Kidney epithelial cell (primary cell): ENCODE measurements at regions not wholly inside any gene's neighbourhood (a gene's known extent, or its start where the extent isn't known, plus 50 kb on each side); places are given as distances from the start of the nearest gene placed in this dataset.

Experiments used
- DNase-seq: peaks from one replicate; pipeline ENCODE4 v3.0.0-alpha.2; 2010; ENCODE audit warnings: low read depth
- H3K27me3 ChIP-seq: 2 replicates; pipeline ENCODE4 v1.6.0; 2011; ENCODE audit warnings: low read length; ENCODE audit not compliant: control insufficient read depth, insufficient read depth
- H3K36me3 ChIP-seq: 2 replicates; pipeline ENCODE4 v1.5.1; 2011; ENCODE audit warnings: low read length; ENCODE audit not compliant: control insufficient read depth, insufficient read depth
- H3K4me3 ChIP-seq: 2 replicates; pipeline ENCODE4 v1.5.1; 2011; ENCODE audit warnings: low read depth, mild to moderate bottlenecking, control low read depth, low read length
- CTCF ChIP-seq: IDR thresholded peaks from 2 replicates; pipeline ENCODE4 v1.5.1; 2011; ENCODE audit warnings: mild to moderate bottlenecking, moderate library complexity, low read length, control low read depth, inconsistent platforms; ENCODE audit not compliant: insufficient read depth, poor library complexity, severe bottlenecking

- no peak overlapping the region for H3K4me3 ChIP-seq
- no peak for TF ChIP-seq CTCF
- H3K27me3 ChIP-seq = no peaks in the 10 kb centered on the region
- no peaks in the 10 kb centered on the region for H3K36me3 ChIP-seq
- no peak for DNase-seq
Observed at GRCh38 chr4:81665649-81666048, 193.9 kb upstream of the RASGEF1B start.

GRCh38 chr4:81665045-81665444 lies 193.3 kb upstream of the RASGEF1B start:
- TF ChIP-seq CTCF = no peak
- no peak for DNase-seq
- Histone ChIP-seq H3K27me3 (no peaks in the 10 kb centered on the region), H3K36me3 (no peaks in the 10 kb centered on the region), H3K4me3 (no peak overlapping the region)

GRCh38 chr4:81664079-81664478 lies 192.4 kb upstream of the RASGEF1B start:
- DNase-seq = no peak
- Histone ChIP-seq H3K4me3 (no peak overlapping the region), H3K36me3 (no peaks in the 10 kb centered on the region), H3K27me3 (no peaks in the 10 kb centered on the region)
- TF ChIP-seq CTCF = no peak

GRCh38 chr4:81663368-81663767 lies 191.7 kb upstream of the RASGEF1B start:
- no peak for TF ChIP-seq CTCF
- Histone ChIP-seq H3K27me3 (no peaks in the 10 kb centered on the region), H3K4me3 (no peak overlapping the region), H3K36me3 (no peaks in the 10 kb centered on the region)
- no peak for DNase-seq

GRCh38 chr4:81659051-81659450 lies 187.3 kb upstream of the RASGEF1B start:
- no peak for TF ChIP-seq CTCF
- H3K36me3 ChIP-seq = no peaks in the 10 kb centered on the region
- DNase-seq = no peak
- no peaks in the 10 kb centered on the region for H3K27me3 ChIP-seq
- H3K4me3 ChIP-seq = no peak overlapping the region

- TF ChIP-seq CTCF = no peak
- H3K4me3 ChIP-seq = no peak overlapping the region
- H3K36me3 ChIP-seq = no peaks in the 10 kb centered on the region
- peak; percentile 35 for DNase-seq
- no peaks in the 10 kb centered on the region for H3K27me3 ChIP-seq
Observed at GRCh38 chr4:81652069-81652478, 180.4 kb upstream of the RASGEF1B start.
